NB4 (cell line): ENCODE measurements at regions not wholly inside any gene's neighbourhood (a gene's known extent, or its start where the extent isn't known, plus 50 kb on each side); places are given as distances from the start of the nearest gene placed in this dataset.

Experiments used
- DNase-seq: peaks from one replicate; pipeline ENCODE4 v3.0.0; 2010; ENCODE audit warnings: low read depth
- H3K4me3 ChIP-seq: one replicate; pipeline ENCODE4 v1.5.1; 2011; ENCODE audit warnings: mild to moderate bottlenecking, low read depth, low read length, moderate library complexity
- CTCF ChIP-seq: IDR thresholded peaks from one replicate; pipeline ENCODE4 v1.5.1; 2012; ENCODE audit warnings: low read depth, low read length
- MAX ChIP-seq: IDR thresholded peaks from 2 replicates; pipeline ENCODE4 v1.6.1; 2011; ENCODE audit warnings: low read depth, low read length
- MYC ChIP-seq: IDR thresholded peaks from 2 replicates; pipeline ENCODE4 v1.6.1; 2011; ENCODE audit warnings: low read depth, low read length
- POLR2A ChIP-seq: IDR thresholded peaks from 2 replicates; pipeline ENCODE4 v1.6.1; 2011; ENCODE audit warnings: mild to moderate bottlenecking; ENCODE audit not compliant: insufficient read length; ENCODE audit errors: extremely low read depth

GRCh38 chr15:95284933-95285421 lies 1045.5 kb upstream of the NR2F2 start:
- peak; percentile 95 for DNase-seq
- H3K4me3 ChIP-seq: peak overlapping the region; percentile 25

GRCh38 chr15:95286352-95286880 lies 1044.1 kb upstream of the NR2F2 start:
- TF ChIP-seq MYC: no peak
- TF ChIP-seq MAX: no peak
- TF ChIP-seq CTCF: no peak
- TF ChIP-seq POLR2A: no peak
- H3K4me3 ChIP-seq: no peak overlapping the region
- no peak for DNase-seq

More at GRCh38 chr15:95284933-95285421, 1045.5 kb upstream of the NR2F2 start:
- TF ChIP-seq MAX (peak; percentile 56), CTCF (peak; percentile 11), MYC (peak; percentile 53; the same call in 1 of the 2 replicates), POLR2A (no peak)

GRCh38 chr15:95287720-95288103 lies 1042.8 kb upstream of the NR2F2 start:
- DNase-seq: no peak
- no peak overlapping the region for H3K4me3 ChIP-seq

GRCh38 chr15:95288626-95289025 lies 1041.9 kb upstream of the NR2F2 start:
- no peak for TF ChIP-seq CTCF
- no peak for TF ChIP-seq MYC
- TF ChIP-seq MAX: no peak
- TF ChIP-seq POLR2A: no peak
- no peak for DNase-seq
- no peak overlapping the region for H3K4me3 ChIP-seq

More at GRCh38 chr15:95287720-95288103, 1042.8 kb upstream of the NR2F2 start:
- no peak for TF ChIP-seq CTCF
- TF ChIP-seq MAX: no peak

- no peak for DNase-seq
- TF ChIP-seq CTCF (no peak), POLR2A (no peak), MYC (no peak), MAX (no peak)
- no peak overlapping the region for H3K4me3 ChIP-seq
These were observed 1040.1 kb upstream of the NR2F2 start for GRCh38 chr15:95290176-95290974.
